Trophoblast cell (in vitro differentiated cells and primary cell): ENCODE measurements at regions not wholly inside any gene's neighbourhood (a gene's known extent, or its start where the extent isn't known, plus 50 kb on each side); places are given as distances from the start of the nearest gene placed in this dataset.

Source experiments
- DNase-seq, 2 donors: peaks; one replicate each; pipeline ENCODE4 v3.0.0-alpha.2; 2016
- H2AFZ ChIP-seq: 2 replicates; pipeline ENCODE4 v1.6.1; 2013; ENCODE audit warnings: low read length, moderate library complexity, mild to moderate bottlenecking; ENCODE audit not compliant: insufficient read depth, poor library complexity
- H2AK5ac ChIP-seq: 2 replicates; pipeline ENCODE4 v1.6.1; 2013; ENCODE audit warnings: mild to moderate bottlenecking, low read length
- H2BK120ac ChIP-seq: 2 replicates; pipeline ENCODE4 v1.6.1; 2013; ENCODE audit warnings: low read length, mild to moderate bottlenecking, moderate library complexity; ENCODE audit not compliant: insufficient read depth, poor library complexity
- H2BK12ac ChIP-seq: 2 replicates; pipeline ENCODE4 v1.6.1; 2013; ENCODE audit warnings: mild to moderate bottlenecking, low read length, moderate library complexity
- H2BK5ac ChIP-seq: 2 replicates; pipeline ENCODE4 v1.6.1; 2013; ENCODE audit warnings: low read length, low read depth, moderate library complexity, mild to moderate bottlenecking; ENCODE audit not compliant: poor library complexity
- H3K14ac ChIP-seq: 2 replicates; pipeline ENCODE4 v1.6.1; 2013; ENCODE audit warnings: mild to moderate bottlenecking, low read length
- H3K18ac ChIP-seq: 2 replicates; pipeline ENCODE4 v1.6.1; 2013; ENCODE audit warnings: mild to moderate bottlenecking, low read length
- H3K23ac ChIP-seq: 2 replicates; pipeline ENCODE4 v1.6.1; 2013; ENCODE audit warnings: low read length
- H3K27ac ChIP-seq: 2 replicates; pipeline ENCODE4 v1.5.1; 2013; ENCODE audit warnings: low read depth, mild to moderate bottlenecking, inconsistent platforms, low read length, moderate library complexity
- H3K27me3 ChIP-seq: 2 replicates; pipeline ENCODE4 v1.6.1; 2013; ENCODE audit warnings: inconsistent platforms, mild to moderate bottlenecking, low read length, moderate library complexity; ENCODE audit not compliant: insufficient read depth
- H3K36me3 ChIP-seq, 2 experiments: 1 replicate in 1 of 2; 2 replicates in 1 of 2; pipeline ENCODE4 v1.6.1; 2013; ENCODE audit warnings: low read length in 2 of 2, mild to moderate bottlenecking in 2 of 2, moderate library complexity in 1 of 2; ENCODE audit not compliant: insufficient read depth in 2 of 2, control insufficient read depth in 1 of 2
- H3K4ac ChIP-seq: 2 replicates; pipeline ENCODE4 v1.6.1; 2013; ENCODE audit warnings: low read depth, mild to moderate bottlenecking, low read length, moderate library complexity
- H3K4me1 ChIP-seq, 2 experiments: 1 replicate in 1 of 2; 2 replicates in 1 of 2; pipeline ENCODE4 v1.6.1; 2013; ENCODE audit warnings: low read length in 2 of 2, mild to moderate bottlenecking in 2 of 2, moderate library complexity in 1 of 2; ENCODE audit not compliant: insufficient read depth in 2 of 2, control insufficient read depth in 1 of 2
- H3K4me2 ChIP-seq: 2 replicates; pipeline ENCODE4 v1.6.1; 2013; ENCODE audit warnings: inconsistent platforms, mild to moderate bottlenecking, low read length, moderate library complexity
- H3K4me3 ChIP-seq: 2 replicates; pipeline ENCODE4 v1.5.1; 2013; ENCODE audit warnings: mild to moderate bottlenecking, low read depth, low read length, inconsistent platforms
- H3K79me1 ChIP-seq: one replicate; pipeline ENCODE4 v1.6.1; 2013; ENCODE audit warnings: low read length
- H3K79me2 ChIP-seq: 2 replicates; pipeline ENCODE4 v1.6.1; 2013; ENCODE audit warnings: low read length, mild to moderate bottlenecking; ENCODE audit not compliant: control insufficient read depth, insufficient read depth, poor library complexity
- H3K9ac ChIP-seq: 2 replicates; pipeline ENCODE4 v1.6.1; 2013; ENCODE audit warnings: mild to moderate bottlenecking, low read length
- H3K9me3 ChIP-seq: 2 replicates; pipeline ENCODE4 v1.6.1; 2013; ENCODE audit warnings: low read depth, mild to moderate bottlenecking, control low read depth, inconsistent platforms, low read length; ENCODE audit not compliant: insufficient read depth
- H4K12ac ChIP-seq: 2 replicates; pipeline ENCODE4 v1.6.1; 2013; ENCODE audit warnings: low read depth, mild to moderate bottlenecking, low read length, moderate library complexity
- H4K8ac ChIP-seq: 2 replicates; pipeline ENCODE4 v1.6.1; 2013; ENCODE audit warnings: low read depth, mild to moderate bottlenecking, low read length, moderate library complexity
- H4K91ac ChIP-seq: one replicate; pipeline ENCODE4 v1.6.1; 2013; ENCODE audit warnings: low read depth, mild to moderate bottlenecking, low read length, moderate library complexity
- WGBS: extraction: QIAGEN DNeasy Blood & Tissue Kit; methylation state at CpG from one replicate; pipeline ENCODE4 v1.1.7; 2013; ENCODE audit warnings: missing lambda C conversion rate; ENCODE audit not compliant: insufficient read length, insufficient coverage; ENCODE audit errors: extremely low coverage; 5-methylcytosine and 5-hydroxymethylcytosine counted together

DNA sequence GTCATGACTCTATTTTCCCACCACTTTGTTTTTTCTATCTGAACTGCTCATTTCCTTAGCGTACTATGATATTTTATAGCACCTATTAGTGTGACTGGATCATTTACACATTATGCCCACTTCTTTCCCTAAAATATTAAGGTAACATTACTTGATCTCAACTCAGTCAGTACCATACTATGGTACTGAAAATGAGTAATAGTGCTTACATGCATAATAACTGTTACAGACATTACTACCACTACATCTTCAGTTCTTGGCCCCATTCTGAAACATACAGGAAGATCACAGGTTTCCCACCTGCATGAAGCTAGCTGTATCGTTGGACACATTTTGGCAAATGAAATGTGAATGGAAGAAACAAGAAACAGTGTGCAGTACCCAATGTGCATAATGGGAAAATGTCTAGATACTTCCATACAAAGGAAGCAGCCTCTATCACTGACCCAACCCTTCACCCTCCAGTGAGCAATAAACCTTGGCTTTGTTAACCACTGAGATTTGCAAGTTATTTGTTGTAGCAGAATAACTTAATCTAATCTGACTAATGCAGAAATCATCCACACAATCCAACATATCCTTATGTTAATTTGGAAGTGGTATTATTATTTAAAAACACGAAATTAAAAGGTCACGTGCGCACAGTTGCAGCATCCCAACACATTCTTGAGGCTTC is 108.6 kb upstream of the DOK5 start:
- Histone ChIP-seq H3K18ac (no peak overlapping the region), H4K91ac (no peak overlapping the region), H4K8ac (no peak overlapping the region), H3K79me1 (no peaks in the 10 kb centered on the region), H3K14ac (no peak overlapping the region), H3K4me3 (no peak overlapping the region), H3K9me3 (no peaks in the 10 kb centered on the region), H4K12ac (no peak overlapping the region), H3K4ac (no peak overlapping the region), H2BK5ac (no peak overlapping the region), H2BK120ac (no peak overlapping the region), H3K23ac (no peak overlapping the region), H3K36me3 (no peaks in the 10 kb centered on the region), H3K79me2 (no peaks in the 10 kb centered on the region), H3K4me2 (no peak overlapping the region), H2AK5ac (no peak overlapping the region), H3K27ac (no peak overlapping the region), H3K9ac (no peak overlapping the region), H3K27me3 (no peaks in the 10 kb centered on the region), H2BK12ac (no peak overlapping the region), H3K4me1 (no peaks in the 10 kb centered on the region), H2AFZ (no peak overlapping the region)
- no peak for DNase-seq
- WGBS, result no CpG with 5 or more reads among the region's 5 CpGs

DNA sequence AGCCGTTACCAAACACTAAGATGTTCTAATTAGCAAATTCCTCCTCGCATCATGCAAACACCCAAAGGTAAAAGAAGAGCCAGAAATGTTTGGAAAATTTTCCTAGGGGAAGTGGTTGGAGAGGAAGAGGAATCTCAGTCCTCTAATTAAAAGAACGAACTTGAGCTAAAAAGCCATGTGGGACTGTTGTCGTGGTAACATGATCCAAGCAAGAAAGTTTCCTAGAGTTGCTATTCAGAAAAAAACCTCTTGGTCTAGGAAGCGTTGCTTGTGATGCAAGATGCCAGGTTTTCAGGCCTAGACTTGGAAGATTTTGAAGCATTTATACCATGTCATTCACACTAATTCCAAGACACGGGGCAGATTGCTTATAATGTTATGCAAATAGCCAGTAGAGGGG is 106.8 kb upstream of the DOK5 start:
- no peak overlapping the region for H3K23ac ChIP-seq
- no peak overlapping the region for H3K4me2 ChIP-seq
- no peak overlapping the region for H4K91ac ChIP-seq
- no peak overlapping the region for H2BK120ac ChIP-seq
- no peak overlapping the region for H3K18ac ChIP-seq
- H3K14ac ChIP-seq, result no peak overlapping the region
- no peak overlapping the region for H2BK5ac ChIP-seq
- no peaks in the 10 kb centered on the region for H3K4me1 ChIP-seq
- no peak overlapping the region for H3K27ac ChIP-seq
- DNase-seq, result peak in 1 of 2 donors; percentile 6
- H3K27me3 ChIP-seq, result no peaks in the 10 kb centered on the region
- H3K79me1 ChIP-seq, result no peaks in the 10 kb centered on the region
- H3K9ac ChIP-seq, result no peak overlapping the region
- H4K8ac ChIP-seq, result no peak overlapping the region
- no CpG with 5 or more reads among the region's 6 CpGs for WGBS
- H3K79me2 ChIP-seq, result no peaks in the 10 kb centered on the region
- H2BK12ac ChIP-seq, result no peak overlapping the region
- H3K36me3 ChIP-seq, result no peaks in the 10 kb centered on the region
- H3K4ac ChIP-seq, result no peak overlapping the region
- H2AK5ac ChIP-seq, result no peak overlapping the region
- H2AFZ ChIP-seq, result no peak overlapping the region
- no peak overlapping the region for H3K4me3 ChIP-seq
- H3K9me3 ChIP-seq, result no peaks in the 10 kb centered on the region
- no peak overlapping the region for H4K12ac ChIP-seq

DNA sequence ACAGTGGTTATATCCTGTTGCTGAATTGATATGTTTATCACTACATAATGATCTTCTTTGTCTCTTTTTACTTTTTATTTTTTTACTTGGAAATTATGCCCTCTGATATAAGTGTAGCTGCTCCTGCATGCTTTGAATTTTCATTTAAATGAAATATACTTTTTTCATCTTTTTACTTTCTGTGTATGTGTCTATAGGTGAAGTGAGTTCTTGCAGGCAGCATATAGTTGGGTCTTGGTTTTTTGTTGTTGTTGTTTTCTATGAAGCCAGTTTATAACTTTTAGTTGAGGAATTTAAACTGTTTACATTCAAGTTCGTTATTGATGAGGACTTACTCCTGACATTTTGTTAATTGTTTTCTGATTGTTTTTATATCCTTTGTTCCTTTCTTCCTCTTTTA is 103.1 kb upstream of the DOK5 start:
- Histone ChIP-seq H3K79me1 (no peaks in the 10 kb centered on the region), H2BK120ac (no peak overlapping the region), H2BK5ac (no peak overlapping the region), H3K4me2 (no peak overlapping the region), H4K91ac (no peak overlapping the region), H3K4me1 (no peaks in the 10 kb centered on the region), H3K4me3 (no peak overlapping the region), H2AK5ac (no peak overlapping the region), H3K9ac (no peak overlapping the region), H2AFZ (no peak overlapping the region), H2BK12ac (no peak overlapping the region), H3K9me3 (no peaks in the 10 kb centered on the region), H4K8ac (no peak overlapping the region), H3K27ac (no peak overlapping the region), H3K27me3 (no peaks in the 10 kb centered on the region), H3K18ac (no peak overlapping the region), H3K4ac (no peak overlapping the region), H3K14ac (no peak overlapping the region), H3K36me3 (no peaks in the 10 kb centered on the region), H4K12ac (no peak overlapping the region), H3K23ac (no peak overlapping the region), H3K79me2 (no peaks in the 10 kb centered on the region)
- no CpG with 5 or more reads among the region's 1 CpG for WGBS
- DNase-seq, result no peak

DNA sequence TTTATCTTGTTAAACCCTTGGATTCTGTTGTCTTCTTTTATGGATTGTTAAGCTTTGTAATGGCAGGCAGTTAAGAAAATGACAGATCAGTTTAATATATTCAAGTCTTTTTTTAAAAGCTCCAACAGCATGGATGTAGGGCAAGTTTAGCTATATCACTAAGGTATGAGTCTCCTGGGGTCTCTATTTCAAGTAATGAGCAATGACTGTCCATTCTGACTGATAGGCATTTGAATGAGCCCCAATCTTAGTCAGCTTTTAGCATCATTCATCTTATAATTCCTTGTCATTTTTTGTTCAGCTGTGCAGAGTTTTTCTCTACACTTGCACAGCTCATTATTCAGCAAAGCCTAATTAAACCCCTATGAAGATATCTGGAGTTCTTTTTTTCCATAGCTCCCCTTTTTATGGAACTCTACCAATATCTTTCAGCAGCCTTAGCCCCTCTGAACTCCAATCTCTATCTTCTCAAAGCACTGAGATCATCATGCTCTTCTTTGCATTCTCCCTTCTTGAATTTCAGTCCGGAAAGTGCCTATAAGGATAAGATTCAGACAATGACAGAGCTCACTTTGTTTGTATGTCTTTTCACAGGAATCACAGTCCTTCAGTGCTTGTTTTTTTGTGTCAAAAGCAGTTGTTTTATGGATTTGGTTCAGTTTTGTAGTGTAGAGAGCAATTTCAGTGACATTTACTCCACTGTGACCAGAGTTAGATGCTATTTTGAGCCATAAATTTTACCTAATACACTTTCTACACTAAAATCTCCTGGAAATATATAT is 97.2 kb upstream of the DOK5 start:
- no peak for DNase-seq
- Histone ChIP-seq H2BK5ac (no peak overlapping the region), H2AFZ (no peak overlapping the region), H3K4ac (no peak overlapping the region), H3K23ac (no peak overlapping the region), H3K36me3 (no peaks in the 10 kb centered on the region), H3K27ac (no peak overlapping the region), H3K14ac (no peak overlapping the region), H3K18ac (no peak overlapping the region), H3K79me1 (no peaks in the 10 kb centered on the region), H4K91ac (no peak overlapping the region), H4K12ac (no peak overlapping the region), H3K27me3 (no peaks in the 10 kb centered on the region), H3K9me3 (no peaks in the 10 kb centered on the region), H2BK120ac (no peak overlapping the region), H4K8ac (no peak overlapping the region), H2BK12ac (no peak overlapping the region), H3K4me2 (no peak overlapping the region), H3K4me3 (no peak overlapping the region), H2AK5ac (no peak overlapping the region), H3K4me1 (peaks cover 2 to 4% of the 10 kb centered on the region in 2 experiments), H3K79me2 (no peaks in the 10 kb centered on the region), H3K9ac (no peak overlapping the region)
- no CpG with 5 or more reads among the region's 1 CpG for WGBS
